GM12891 (cell line): ENCODE measurements at regions not wholly inside any gene's neighbourhood (a gene's known extent, or its start where the extent isn't known, plus 50 kb on each side); places are given as distances from the start of the nearest gene placed in this dataset.

Experiments
- PAX5 ChIP-seq: IDR thresholded peaks from 2 replicates; pipeline ENCODE4 v1.6.1; 2011; ENCODE audit warnings: low read length, moderate library complexity, mild to moderate bottlenecking; ENCODE audit not compliant: insufficient read depth, severe bottlenecking
- POLR2AphosphoS5 ChIP-seq: IDR thresholded peaks from 2 replicates; pipeline ENCODE4 v1.6.1; 2011; ENCODE audit warnings: low read depth, low read length, control low read depth

DNA sequence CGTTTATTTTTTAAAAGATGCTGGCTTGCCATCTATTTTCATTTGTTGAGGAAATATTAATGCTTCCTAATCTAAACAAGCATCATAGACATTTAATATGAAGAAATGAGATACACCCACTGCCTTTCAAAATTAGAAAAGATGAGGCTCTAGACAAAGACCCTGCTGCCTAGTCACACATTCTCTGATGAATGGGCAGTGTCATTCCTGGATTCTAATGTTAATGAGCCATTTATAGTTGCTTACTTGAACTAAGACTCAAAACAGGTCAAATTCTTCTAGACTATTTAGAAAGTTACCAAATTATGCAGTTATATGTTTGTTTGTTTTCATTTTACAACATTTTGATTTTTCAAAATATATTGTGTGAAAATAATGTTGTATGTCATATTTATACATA is 237.6 kb downstream of the CDH7 start:
- no peak for TF ChIP-seq PAX5
- TF ChIP-seq POLR2AphosphoS5 = no peak
